OCI-LY7 (cell line): ENCODE measurements at regions not wholly inside any gene's neighbourhood (a gene's known extent, or its start where the extent isn't known, plus 50 kb on each side); places are given as distances from the start of the nearest gene placed in this dataset.
A peak's percentile ranks its signal among the peaks of the same experiment; 100 is the strongest.

Source experiments
- BruUV-seq: library from RNA; stranded (reverse); fragments of 400-500 nt; replicated peaks from 2 replicates; lab custom pipeline; 2021; lab: Mats Ljungman, UMichigan
- CTCF ChIA-PET: fragments of 300-600 bp; sonication (Branson Sonifier 250); formaldehyde crosslinking; loops from one replicate; lab custom pipeline; 2022; ENCODE audit warnings: antibody characterized with exemption; ENCODE audit not compliant: unreplicated experiment; lab: Charles Lee
- POLR2A ChIA-PET: fragments of 300-600 bp; sonication (Branson Sonifier 250); formaldehyde crosslinking; loops from one replicate; lab custom pipeline; 2022; ENCODE audit warnings: antibody characterized with exemption; lab: Charles Lee
- DNase-seq: peaks from one replicate; pipeline ENCODE4 v3.0.0-alpha.2; 2015; ENCODE audit warnings: low spot score
- H2AFZ ChIP-seq: fragments of 200-600 bp; sonication (generic), shearing (Covaris generic); 2 replicates; pipeline ENCODE4 v1.6.1; 2014; ENCODE audit warnings: mild to moderate bottlenecking, antibody characterized with exemption, low read length, moderate library complexity
- H3K27ac ChIP-seq: fragments of 200-600 bp; sonication (generic); 2 replicates; pipeline ENCODE4 v1.5.1; 2014; ENCODE audit warnings: mixed run types, low read depth, mild to moderate bottlenecking, moderate library complexity, low read length, inconsistent platforms; ENCODE audit not compliant: poor library complexity, severe bottlenecking
- H3K36me3 ChIP-seq: fragments of 200-600 bp; sonication (generic); 2 replicates; pipeline ENCODE4 v1.6.1; 2014; ENCODE audit warnings: mild to moderate bottlenecking, antibody characterized with exemption, low read length, moderate library complexity, mixed read lengths; ENCODE audit not compliant: insufficient read depth
- H3K4me1 ChIP-seq: fragments of 200-600 bp; sonication (generic); 2 replicates; pipeline ENCODE4 v1.5.1; 2014; ENCODE audit warnings: mild to moderate bottlenecking, low read length; ENCODE audit not compliant: insufficient read depth, poor library complexity, severe bottlenecking
- H3K4me2 ChIP-seq: fragments of 200-600 bp; sonication (generic); 2 replicates; pipeline ENCODE4 v1.6.1; 2014; ENCODE audit warnings: mild to moderate bottlenecking, low read length
- H3K4me3 ChIP-seq: fragments of 200-600 bp; sonication (generic); 2 replicates; pipeline ENCODE4 v1.5.1; 2014; ENCODE audit warnings: mild to moderate bottlenecking, low read depth, low read length; ENCODE audit not compliant: poor library complexity, severe bottlenecking
- H3K79me2 ChIP-seq: fragments of 200-600 bp; sonication (generic); 2 replicates; pipeline ENCODE4 v1.6.1; 2016; ENCODE audit warnings: low read depth, mild to moderate bottlenecking, low read length, moderate library complexity, mixed read lengths; ENCODE audit not compliant: insufficient read depth
- H3K9me2 ChIP-seq: fragments of 200-600 bp; sonication (generic); 2 replicates; pipeline ENCODE4 v1.6.1; 2016; ENCODE audit warnings: mild to moderate bottlenecking, low read length, mixed read lengths; ENCODE audit not compliant: insufficient read depth
- H3K9me3 ChIP-seq: fragments of 200-600 bp; sonication (generic); 2 replicates; pipeline ENCODE4 v1.6.1; 2014; ENCODE audit warnings: mild to moderate bottlenecking, mixed run types, low read length, mixed read lengths
- H4K20me1 ChIP-seq: fragments of 200-600 bp; sonication (generic); 2 replicates; pipeline ENCODE4 v1.6.1; 2014; ENCODE audit warnings: mild to moderate bottlenecking, antibody characterized with exemption, low read length, moderate library complexity, mixed read lengths; ENCODE audit not compliant: insufficient read depth
- EZH2phosphoT487 ChIP-seq: fragments of 200-600 bp; sonication (generic); IDR thresholded peaks from 2 replicates; pipeline ENCODE4 v1.6.1; 2018; ENCODE audit warnings: low read depth, borderline replicate concordance, mild to moderate bottlenecking, mixed run types, antibody characterized with exemption, low read length, moderate library complexity, mixed read lengths
- intact Hi-C: fragments of 100-400 bp; cut with micrococcal nuclease; formaldehyde crosslinking; loops from one replicate; pipeline ENCODE4 v1.10.0; 2022; ENCODE audit not compliant: unreplicated experiment
- TF ChIP-seq, protein P1 (sequence below): fragments of 200-600 bp; sonication (generic); conservative IDR thresholded peaks from 2 replicates; pipeline ENCODE4 v1.5.1; 2014; ENCODE audit warnings: mild to moderate bottlenecking, antibody characterized with exemption, low read length, moderate library complexity, mixed read lengths

DNA sequence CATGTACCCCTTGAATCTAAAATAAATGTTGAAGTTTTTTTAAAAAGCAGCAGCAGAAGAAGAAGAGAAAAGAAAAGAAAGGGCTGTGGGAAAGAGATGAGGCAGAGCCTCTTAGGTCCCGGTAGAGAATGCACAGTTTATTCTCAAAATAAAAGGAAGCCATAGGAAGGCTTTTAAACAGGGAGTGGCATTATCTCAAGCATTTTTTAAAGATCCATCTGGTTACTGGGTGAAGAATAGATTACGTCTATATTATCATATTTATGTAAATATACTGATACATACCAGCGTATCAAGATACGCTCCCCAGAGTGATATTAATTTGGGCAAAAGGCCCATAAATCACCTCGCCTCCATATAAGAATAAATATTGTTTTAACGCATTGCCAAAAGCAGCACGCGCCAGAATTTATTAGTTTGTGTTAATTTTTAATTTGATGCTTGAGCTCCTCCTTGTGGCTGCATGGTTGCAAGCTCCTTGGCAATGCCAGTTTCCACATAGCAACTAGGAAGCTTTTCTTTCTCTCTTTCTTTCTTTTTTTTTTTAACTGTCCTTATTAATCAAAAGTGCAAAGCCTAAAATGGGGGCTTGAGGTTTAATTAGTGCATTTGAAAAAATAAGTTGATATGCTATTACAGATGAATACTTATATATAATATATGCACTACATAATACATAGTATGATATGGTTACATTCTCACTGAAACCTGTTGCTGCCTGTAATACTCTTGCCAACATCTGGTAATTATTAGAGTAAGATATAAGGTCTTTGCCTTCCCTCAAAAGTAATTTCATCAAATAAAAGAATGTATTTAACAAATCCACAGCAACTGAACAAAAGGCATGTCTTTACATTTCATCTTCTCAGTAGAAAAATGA is 242.8 kb upstream of the UBE2E2 start:
- Histone ChIP-seq H3K4me3 (no peak overlapping the region), H3K36me3 (no peaks in the 10 kb centered on the region), H3K9me2 (no peaks in the 10 kb centered on the region), H3K4me2 (no peak overlapping the region), H3K4me1 (no peaks in the 10 kb centered on the region), H3K79me2 (no peaks in the 10 kb centered on the region), H4K20me1 (no peaks in the 10 kb centered on the region), H3K9me3 (no peaks in the 10 kb centered on the region), H3K27ac (no peak overlapping the region), H2AFZ (no peak overlapping the region)
- intact Hi-C loops, result loop anchor here (5.0 kb wide), 1 partner anchor 398 kb away; no protein-coding TSS in a partner anchor
- CTCF ChIA-PET, result no interaction called here
- POLR2A ChIA-PET, result interaction anchor here (0.6 to 0.7 kb wide), 4 partner anchors 104 to 1002 kb away, joined by 3 to 4 read pairs (median 3); no protein-coding TSS in a partner anchor
- TF ChIP-seq, protein P1, sequence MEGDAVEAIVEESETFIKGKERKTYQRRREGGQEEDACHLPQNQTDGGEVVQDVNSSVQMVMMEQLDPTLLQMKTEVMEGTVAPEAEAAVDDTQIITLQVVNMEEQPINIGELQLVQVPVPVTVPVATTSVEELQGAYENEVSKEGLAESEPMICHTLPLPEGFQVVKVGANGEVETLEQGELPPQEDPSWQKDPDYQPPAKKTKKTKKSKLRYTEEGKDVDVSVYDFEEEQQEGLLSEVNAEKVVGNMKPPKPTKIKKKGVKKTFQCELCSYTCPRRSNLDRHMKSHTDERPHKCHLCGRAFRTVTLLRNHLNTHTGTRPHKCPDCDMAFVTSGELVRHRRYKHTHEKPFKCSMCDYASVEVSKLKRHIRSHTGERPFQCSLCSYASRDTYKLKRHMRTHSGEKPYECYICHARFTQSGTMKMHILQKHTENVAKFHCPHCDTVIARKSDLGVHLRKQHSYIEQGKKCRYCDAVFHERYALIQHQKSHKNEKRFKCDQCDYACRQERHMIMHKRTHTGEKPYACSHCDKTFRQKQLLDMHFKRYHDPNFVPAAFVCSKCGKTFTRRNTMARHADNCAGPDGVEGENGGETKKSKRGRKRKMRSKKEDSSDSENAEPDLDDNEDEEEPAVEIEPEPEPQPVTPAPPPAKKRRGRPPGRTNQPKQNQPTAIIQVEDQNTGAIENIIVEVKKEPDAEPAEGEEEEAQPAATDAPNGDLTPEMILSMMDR, result peak; percentile 89
- no peak for TF ChIP-seq EZH2phosphoT487
- peak; percentile 46 for DNase-seq
- BruUV-seq, result no TSS peak

DNA sequence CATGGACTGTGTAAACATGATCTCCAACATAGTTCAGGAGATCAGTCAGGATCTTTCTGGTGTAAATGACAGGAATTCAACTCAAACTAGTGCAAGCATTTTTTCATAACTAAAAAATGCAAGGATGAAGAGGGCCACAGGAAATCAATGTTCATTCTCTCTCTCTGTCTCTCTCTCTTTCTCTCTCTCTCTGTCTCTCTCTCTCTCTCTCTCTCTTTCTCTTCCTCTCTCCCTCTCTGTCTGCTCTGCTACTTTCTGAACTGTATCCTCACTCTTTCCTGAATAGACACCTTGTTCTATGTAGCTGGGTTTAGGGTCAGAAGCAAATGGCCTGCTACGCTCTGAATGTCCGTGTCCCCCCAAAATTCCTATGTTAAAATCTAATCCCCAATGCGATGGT is 240.9 kb upstream of the UBE2E2 start:
- TF ChIP-seq EZH2phosphoT487, result no peak
- TF ChIP-seq, protein P1, result no peak
- H3K4me3 ChIP-seq, result no peak overlapping the region
- intact Hi-C loops, result loop anchor here (5.0 kb wide), 1 partner anchor 400 kb away; no protein-coding TSS in a partner anchor
- H3K9me2 ChIP-seq, result no peaks in the 10 kb centered on the region
- no peaks in the 10 kb centered on the region for H3K9me3 ChIP-seq
- no peaks in the 10 kb centered on the region for H3K36me3 ChIP-seq
- H3K4me1 ChIP-seq, result no peaks in the 10 kb centered on the region
- POLR2A ChIA-PET, result no interaction called here
- H3K79me2 ChIP-seq, result no peaks in the 10 kb centered on the region
- no peak overlapping the region for H3K4me2 ChIP-seq
- no peak overlapping the region for H3K27ac ChIP-seq
- DNase-seq, result no peak
- no peaks in the 10 kb centered on the region for H4K20me1 ChIP-seq
- no peak overlapping the region for H2AFZ ChIP-seq
- no TSS peak for BruUV-seq
- CTCF ChIA-PET, result no interaction called here

DNA sequence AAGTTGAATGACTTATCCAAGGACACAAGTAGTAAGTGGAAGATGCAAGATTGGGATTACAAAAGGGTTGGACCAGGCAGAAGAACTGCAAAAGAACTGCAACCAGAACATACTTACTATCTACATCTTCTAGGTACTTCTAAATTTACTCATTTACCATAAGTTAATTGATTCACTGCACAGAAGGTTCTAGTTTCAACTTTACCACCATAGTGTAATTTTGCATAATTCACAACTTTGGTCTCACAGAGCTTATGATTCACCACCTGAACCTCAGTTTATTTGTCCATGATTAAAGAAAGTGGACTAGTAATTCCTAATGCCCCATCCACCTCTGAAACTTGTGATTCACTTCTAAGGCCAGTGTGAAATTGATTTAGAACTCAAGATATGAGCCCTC is 236.8 kb upstream of the UBE2E2 start:
- TF ChIP-seq EZH2phosphoT487, result no peak
- TF ChIP-seq, protein P1, result no peak
- Histone ChIP-seq H3K9me2 (no peaks in the 10 kb centered on the region), H3K4me3 (no peak overlapping the region), H4K20me1 (no peaks in the 10 kb centered on the region), H3K4me1 (no peaks in the 10 kb centered on the region), H3K4me2 (no peak overlapping the region), H3K9me3 (no peaks in the 10 kb centered on the region), H3K79me2 (no peaks in the 10 kb centered on the region), H3K27ac (no peak overlapping the region), H3K36me3 (no peaks in the 10 kb centered on the region), H2AFZ (no peak overlapping the region)
- no TSS peak for BruUV-seq
- POLR2A ChIA-PET, result no interaction called here
- DNase-seq, result no peak
- intact Hi-C loops, result no loop called here
- CTCF ChIA-PET, result no interaction called here
